NCI-H1694 treated with DMSO at 0.1 percent for 48 hours (cell line): ENCODE measurements at regions not wholly inside any gene's neighbourhood (a gene's known extent, or its start where the extent isn't known, plus 50 kb on each side); places are given as distances from the start of the nearest gene placed in this dataset.

ENCODE experiments used
- DNase-seq: peaks from one replicate; lab custom pipeline; 2025; lab: John Stamatoyannopoulos, UW

GRCh38 chr5:92795633-92796032 lies 785.4 kb downstream of the NR2F1-AS1 start:
- no peak for DNase-seq

DNA sequence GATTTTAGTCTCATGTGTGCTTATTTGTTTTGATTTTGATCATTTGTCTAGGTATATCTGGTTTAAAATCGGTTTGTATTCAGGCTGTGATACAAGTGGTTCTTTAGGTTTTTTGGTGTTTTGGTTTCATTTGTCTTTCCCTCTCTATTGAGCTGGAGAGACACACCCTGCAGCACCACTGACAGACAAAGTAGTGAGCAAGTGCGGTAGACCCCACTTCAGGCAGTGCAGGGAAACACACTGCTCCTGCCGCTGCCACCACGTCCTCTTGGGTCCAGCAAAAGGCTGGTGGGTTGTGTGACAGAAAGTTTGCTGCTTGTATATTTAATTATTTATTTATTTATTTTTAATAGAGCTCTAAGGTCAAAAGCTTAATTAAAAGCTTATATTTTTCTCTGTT lies 801.0 kb downstream of the NR2F1-AS1 start:
- no peak for DNase-seq

GRCh38 chr5:92779536-92779935 lies 801.5 kb downstream of the NR2F1-AS1 start:
- no peak for DNase-seq

DNA sequence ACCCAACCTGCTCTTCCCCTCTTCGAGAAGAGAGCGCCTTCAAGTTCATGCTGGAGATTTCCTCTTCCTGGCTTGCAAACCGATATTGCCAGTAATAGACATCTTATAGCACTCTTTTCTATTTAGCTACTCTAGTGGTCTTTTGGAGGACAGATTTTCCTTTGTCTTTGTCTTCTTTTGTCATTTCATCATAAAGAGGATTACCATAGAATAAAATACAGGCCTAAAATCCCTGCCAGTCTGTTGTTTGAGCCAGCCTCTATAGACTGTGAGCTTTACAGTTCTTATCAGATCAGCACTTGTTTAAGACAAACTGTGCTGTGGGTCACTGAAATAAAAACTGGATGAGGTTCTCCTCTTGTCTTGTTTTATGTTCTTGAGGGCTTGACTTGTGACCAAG lies 802.8 kb downstream of the NR2F1-AS1 start:
- no peak for DNase-seq

- DNase-seq: no peak
Measured at GRCh38 chr5:92777421-92777820, 803.6 kb downstream of the NR2F1-AS1 start.

DNA sequence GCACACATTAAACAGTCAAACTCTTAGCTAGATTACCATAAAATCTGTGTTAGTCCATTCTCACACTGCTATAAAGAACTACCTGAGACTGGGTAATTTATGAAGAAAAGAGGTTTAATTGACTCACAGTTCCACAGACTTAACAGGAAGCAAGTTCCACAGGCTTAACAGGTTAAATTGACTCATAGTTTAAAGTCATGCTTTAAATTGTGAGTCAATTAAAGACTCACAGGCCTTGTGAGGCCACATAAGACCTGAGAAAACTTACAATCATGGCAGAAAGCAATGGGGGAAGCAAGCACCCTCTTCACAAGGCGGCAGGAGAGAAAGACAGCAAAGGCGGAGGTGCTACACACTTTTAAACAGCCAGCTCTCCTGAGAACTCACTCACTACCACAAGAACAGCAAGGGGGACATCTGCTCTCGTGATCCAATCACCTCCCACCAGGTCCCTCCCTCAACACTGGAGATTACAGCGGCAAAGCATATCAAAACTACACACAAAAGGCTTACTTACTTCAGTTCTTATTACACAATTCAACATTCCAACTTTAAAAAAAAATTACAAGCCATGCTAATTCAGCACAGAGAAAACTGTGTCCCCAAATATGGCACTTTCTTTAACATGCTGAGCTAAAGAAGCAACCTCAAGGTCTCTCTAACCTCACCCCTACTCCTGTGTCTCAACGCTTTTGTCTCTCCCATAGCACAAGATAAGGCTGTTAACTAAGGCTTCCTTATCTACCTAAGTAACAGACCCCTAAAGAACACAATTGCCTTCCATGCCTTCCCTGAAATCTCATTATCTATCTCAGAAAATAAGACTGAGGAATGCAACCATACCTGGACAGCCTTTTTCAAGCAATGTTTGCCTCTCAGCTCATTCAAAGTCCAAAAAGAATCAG lies 805.1 kb downstream of the NR2F1-AS1 start:
- no peak for DNase-seq

- no peak for DNase-seq
Measured at GRCh38 chr5:92769978-92770377, 811.0 kb downstream of the NR2F1-AS1 start.

- DNase-seq: no peak
Measured at GRCh38 chr5:92761585-92761984, 819.4 kb downstream of the NR2F1-AS1 start.

DNA sequence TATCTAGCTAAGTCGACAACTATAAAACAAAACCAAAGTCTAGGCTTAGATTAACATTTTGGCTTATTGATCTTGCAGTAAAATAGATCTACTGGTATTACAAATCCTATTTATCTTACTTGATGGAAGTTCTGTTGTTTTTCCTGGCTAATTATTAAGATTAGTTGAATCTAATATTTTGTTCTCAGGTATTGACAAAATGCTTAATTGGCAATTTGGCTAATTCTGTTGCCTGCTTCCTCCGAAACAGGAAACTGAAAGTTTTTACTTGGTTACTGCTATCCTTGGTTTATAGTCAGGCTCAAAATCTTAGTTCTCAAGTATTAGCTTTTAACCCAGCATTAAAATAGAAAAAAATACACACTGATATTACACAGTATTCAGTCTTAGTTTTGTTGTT lies 820.5 kb downstream of the NR2F1-AS1 start:
- DNase-seq: no peak

- no peak for DNase-seq
Measured at GRCh38 chr5:92758552-92758951, 822.5 kb downstream of the NR2F1-AS1 start.

GRCh38 chr5:92749943-92750342 lies 831.1 kb downstream of the NR2F1-AS1 start:
- DNase-seq: no peak

- no peak for DNase-seq
Measured at GRCh38 chr5:92748072-92748676, 832.8 kb downstream of the NR2F1-AS1 start.

DNA sequence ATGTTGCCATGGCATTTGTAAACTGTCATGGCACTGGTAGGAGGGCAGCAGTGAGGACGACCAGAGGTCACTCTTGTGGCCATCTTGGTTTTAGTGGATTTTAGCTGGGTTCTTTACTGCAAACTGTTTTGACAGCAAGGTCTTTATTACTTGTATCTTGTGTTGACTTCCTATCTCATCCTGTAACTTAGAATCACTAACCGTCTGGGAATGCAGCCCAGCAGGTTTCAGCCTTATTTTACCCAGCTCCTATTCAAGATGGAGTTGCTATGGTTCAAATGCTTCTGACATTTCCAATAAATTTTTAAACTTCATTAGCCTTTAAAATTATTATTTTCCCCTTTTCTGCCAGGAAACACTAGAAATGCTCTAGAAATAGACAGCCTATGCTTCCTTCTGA lies 839.1 kb downstream of the NR2F1-AS1 start:
- DNase-seq: no peak

GRCh38 chr5:92734211-92734940 lies 846.6 kb downstream of the NR2F1-AS1 start:
- DNase-seq: no peak

DNA sequence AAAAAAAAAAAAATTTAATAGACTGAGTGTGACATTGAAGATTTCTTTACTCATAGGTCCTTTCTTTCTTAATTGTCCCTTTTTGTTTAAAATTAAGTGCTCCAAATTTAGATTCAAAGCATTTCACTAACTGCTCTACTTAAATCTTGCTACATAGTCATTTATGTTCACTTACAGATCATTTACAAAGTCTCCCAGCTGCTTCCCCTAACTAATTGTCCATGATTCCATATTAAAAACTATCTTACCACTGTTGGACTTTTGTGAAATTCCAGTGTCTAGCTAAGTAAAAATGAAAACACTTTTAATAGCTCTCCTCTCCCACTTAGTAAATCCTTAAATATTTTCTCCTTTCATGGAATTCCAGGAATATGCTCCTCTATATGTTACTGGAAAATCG lies 850.5 kb downstream of the NR2F1-AS1 start:
- DNase-seq: no peak

- no peak for DNase-seq
Measured at GRCh38 chr5:92729088-92729487, 851.9 kb downstream of the NR2F1-AS1 start.

GRCh38 chr5:92715946-92716520 lies 865.0 kb downstream of the NR2F1-AS1 start:
- DNase-seq: no peak

DNA sequence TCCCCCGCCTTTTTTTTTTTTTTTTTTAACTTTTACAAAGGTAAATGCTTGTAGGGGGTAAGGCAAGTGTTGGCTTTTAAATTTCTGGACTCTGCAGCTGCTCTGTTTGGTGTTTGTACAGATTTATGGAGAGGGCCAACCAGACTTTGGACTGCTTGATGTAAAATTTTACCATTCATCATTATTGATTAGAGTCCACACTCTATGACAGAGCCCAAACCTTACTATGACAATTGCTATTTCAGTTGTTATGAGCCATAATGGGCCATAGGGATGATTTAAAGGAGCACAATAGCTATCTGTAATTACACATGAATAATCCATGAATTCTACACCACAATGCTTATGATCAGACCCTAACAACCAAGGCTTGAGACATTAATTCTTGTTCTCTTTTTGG lies 867.2 kb downstream of the NR2F1-AS1 start:
- DNase-seq: no peak

DNA sequence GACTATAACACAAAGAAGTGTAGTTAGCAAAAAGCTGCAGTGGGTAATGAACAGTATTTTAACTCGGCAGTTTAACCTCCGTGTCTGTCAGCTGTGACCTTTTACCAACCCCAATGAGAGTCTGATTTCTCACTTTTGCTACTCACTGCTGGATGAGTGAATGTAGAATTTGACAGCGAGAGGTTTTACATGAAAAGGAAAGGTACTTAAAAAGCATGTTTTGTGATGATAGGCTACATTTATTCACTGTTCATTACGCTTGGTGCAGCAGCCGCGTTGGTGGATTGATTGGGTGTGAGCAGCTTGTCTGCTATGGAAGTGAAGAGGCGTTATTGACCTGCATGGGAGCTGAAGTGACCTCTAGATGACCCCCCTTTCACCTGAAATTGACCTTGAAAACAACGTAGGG lies 867.7 kb downstream of the NR2F1-AS1 start:
- DNase-seq: no peak

GRCh38 chr5:92711956-92712355 lies 869.1 kb downstream of the NR2F1-AS1 start:
- no peak for DNase-seq

DNA sequence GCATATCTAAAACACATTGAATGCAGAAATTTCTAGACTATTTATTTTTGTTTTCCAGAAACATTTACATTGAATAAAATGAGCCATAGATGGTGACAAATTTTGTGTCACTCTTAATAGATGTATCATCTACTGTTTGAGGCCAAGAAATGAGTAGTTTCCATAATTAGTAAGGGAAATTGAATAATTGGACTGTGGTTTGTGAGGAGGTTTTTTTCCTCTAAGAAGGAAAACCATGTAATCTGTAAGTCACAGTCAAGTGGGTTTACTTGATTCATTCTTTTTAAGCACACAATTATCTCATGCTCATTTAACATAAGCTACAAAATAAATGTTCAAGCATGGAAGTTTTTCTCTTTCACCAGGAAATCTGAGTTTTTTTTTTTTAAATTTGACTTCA lies 876.4 kb downstream of the NR2F1-AS1 start:
- no peak for DNase-seq

GRCh38 chr5:92703976-92704375 lies 877.0 kb downstream of the NR2F1-AS1 start:
- no peak for DNase-seq
